Activated CD8-positive, alpha-beta T cell treated with anti-CD3 and anti-CD28 coated beads for 36 hours (primary cell): ENCODE measurements at regions not wholly inside any gene's neighbourhood (a gene's known extent, or its start where the extent isn't known, plus 50 kb on each side); places are given as distances from the start of the nearest gene placed in this dataset.

Experiments
- ATAC-seq: fragments of 200-7000 bp; cut with Tn5 transposase; one replicate; pipeline ENCODE4 v1.10.0; 2021; ENCODE audit warnings: mild to moderate bottlenecking, moderate library complexity
- CTCF ChIA-PET: fragments of 350-600 bp; sonication (Branson Sonifier 250); formaldehyde crosslinking; loops from one replicate; lab custom pipeline; 2021; ENCODE audit warnings: antibody characterized with exemption; lab: Charles Lee
- POLR2A ChIA-PET: fragments of 350-600 bp; sonication (Branson Sonifier 250); formaldehyde crosslinking; loops from one replicate; lab custom pipeline; 2021; ENCODE audit warnings: antibody characterized with exemption; lab: Charles Lee
- DNase-seq: peaks from one replicate; pipeline ENCODE4 v3.0.0-alpha.2; 2020
- H3K27ac Mint-ChIP-seq: one replicate; pipeline ENCODE4 v1.8.0; 2021; ENCODE audit warnings: mild to moderate bottlenecking, mixed read lengths
- H3K27me3 Mint-ChIP-seq: one replicate; pipeline ENCODE4 v1.8.0; 2021; ENCODE audit warnings: mixed read lengths
- H3K36me3 Mint-ChIP-seq: one replicate; pipeline ENCODE4 v1.8.0; 2021; ENCODE audit warnings: low read depth, mixed read lengths
- H3K4me1 Mint-ChIP-seq: one replicate; pipeline ENCODE4 v1.8.0; 2021; ENCODE audit warnings: low read depth, mixed read lengths
- H3K4me3 Mint-ChIP-seq: one replicate; pipeline ENCODE4 v1.8.0; 2021; ENCODE audit warnings: mild to moderate bottlenecking, moderate library complexity, mixed read lengths
- H3K9me3 Mint-ChIP-seq: one replicate; pipeline ENCODE4 v1.8.0; 2021; ENCODE audit warnings: mixed read lengths
- intact Hi-C: fragments of 100-400 bp; cut with micrococcal nuclease; formaldehyde crosslinking; loops from one replicate; pipeline ENCODE4 v1.10.0; 2022
- TF ChIP-seq, protein P1 (sequence below): fragments of 200-600 bp; IDR thresholded peaks from one replicate; pipeline ENCODE4 v1.8.0; 2022; ENCODE audit warnings: antibody characterized with exemption, mild to moderate bottlenecking

DNA sequence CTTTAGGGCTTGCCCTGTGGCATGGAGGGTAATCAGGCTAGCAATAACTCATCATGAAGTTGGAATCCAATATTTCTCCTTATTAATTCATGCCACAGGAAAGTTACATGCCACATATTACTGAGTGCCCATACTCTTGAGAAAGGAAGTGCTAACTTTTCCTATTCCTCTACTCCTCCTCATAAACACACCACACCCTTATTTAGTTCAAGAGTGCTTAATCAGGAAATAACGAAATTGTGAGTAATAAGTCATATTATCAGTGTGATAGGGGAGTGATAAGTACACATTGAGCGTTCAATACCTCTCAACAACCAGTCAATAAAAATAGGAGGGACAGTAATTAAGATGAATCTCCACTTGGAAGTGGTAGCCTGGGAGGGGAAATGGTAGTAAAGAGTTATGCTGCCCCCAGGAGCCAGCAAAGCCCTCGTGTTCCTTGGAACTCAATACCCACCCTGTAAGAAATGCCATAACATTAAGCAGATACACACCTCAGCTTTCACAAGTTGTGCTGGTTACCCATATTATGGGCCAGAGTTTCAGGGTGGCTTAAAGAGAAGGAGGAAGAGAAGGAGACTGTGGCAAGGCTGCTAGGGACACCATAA is 410.0 kb upstream of the NR3C2 start:
- TF ChIP-seq, protein P1, sequence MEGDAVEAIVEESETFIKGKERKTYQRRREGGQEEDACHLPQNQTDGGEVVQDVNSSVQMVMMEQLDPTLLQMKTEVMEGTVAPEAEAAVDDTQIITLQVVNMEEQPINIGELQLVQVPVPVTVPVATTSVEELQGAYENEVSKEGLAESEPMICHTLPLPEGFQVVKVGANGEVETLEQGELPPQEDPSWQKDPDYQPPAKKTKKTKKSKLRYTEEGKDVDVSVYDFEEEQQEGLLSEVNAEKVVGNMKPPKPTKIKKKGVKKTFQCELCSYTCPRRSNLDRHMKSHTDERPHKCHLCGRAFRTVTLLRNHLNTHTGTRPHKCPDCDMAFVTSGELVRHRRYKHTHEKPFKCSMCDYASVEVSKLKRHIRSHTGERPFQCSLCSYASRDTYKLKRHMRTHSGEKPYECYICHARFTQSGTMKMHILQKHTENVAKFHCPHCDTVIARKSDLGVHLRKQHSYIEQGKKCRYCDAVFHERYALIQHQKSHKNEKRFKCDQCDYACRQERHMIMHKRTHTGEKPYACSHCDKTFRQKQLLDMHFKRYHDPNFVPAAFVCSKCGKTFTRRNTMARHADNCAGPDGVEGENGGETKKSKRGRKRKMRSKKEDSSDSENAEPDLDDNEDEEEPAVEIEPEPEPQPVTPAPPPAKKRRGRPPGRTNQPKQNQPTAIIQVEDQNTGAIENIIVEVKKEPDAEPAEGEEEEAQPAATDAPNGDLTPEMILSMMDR = no peak
- ChIA-PET CTCF (no interaction called here), POLR2A (no interaction called here)
- H3K4me3 Mint-ChIP-seq = no peak overlapping the region
- H3K36me3 Mint-ChIP-seq = no peaks in the 10 kb centered on the region
- no peak for DNase-seq
- intact Hi-C loops = no loop called here
- ATAC-seq = no peak
- no peak overlapping the region for H3K27ac Mint-ChIP-seq
- peaks cover 5% of the 10 kb centered on the region for H3K9me3 Mint-ChIP-seq
- no peaks in the 10 kb centered on the region for H3K27me3 Mint-ChIP-seq
- no peaks in the 10 kb centered on the region for H3K4me1 Mint-ChIP-seq

DNA sequence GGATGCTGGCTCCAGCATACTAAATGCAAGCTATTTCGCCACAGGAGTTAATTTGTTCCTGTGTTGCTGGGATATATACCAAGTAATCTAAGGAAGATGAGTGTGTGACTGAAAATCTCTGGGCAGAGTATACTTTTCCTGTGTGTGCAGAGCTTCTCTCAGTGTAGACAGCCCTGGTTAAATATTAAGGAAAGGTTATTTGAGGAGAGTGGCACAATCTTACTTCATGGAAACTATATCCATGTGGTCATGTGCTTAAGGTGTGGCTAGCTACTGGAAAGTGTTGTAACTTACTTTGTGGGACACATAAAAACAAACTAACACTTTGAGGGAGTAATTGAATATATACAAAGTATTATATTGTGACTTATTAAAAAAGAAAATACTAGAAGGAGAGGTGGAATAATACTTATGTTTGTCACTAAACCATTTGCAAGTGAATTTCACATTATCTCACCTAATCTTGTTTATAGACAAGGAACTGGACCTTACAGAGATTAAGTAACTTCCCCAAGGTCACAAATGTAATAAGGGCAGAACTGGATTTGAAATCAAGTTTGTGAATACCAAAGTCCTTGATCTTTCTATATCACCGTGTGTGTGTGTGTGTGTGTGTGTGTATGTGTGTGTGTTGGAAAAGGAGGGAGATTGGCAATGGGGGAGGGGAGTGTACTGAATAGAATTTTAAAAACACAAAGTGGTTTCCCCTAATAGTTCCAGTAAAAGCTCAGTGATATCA is 408.2 kb upstream of the NR3C2 start:
- TF ChIP-seq, protein P1 = no peak
- ChIA-PET CTCF (no interaction called here), POLR2A (no interaction called here)
- Mint-ChIP-seq H3K4me3 (no peak overlapping the region), H3K9me3 (peaks cover 1% of the 10 kb centered on the region), H3K36me3 (no peaks in the 10 kb centered on the region), H3K27me3 (no peaks in the 10 kb centered on the region), H3K4me1 (no peaks in the 10 kb centered on the region), H3K27ac (no peak overlapping the region)
- no peak for DNase-seq
- no peak for ATAC-seq
- intact Hi-C loops = no loop called here

DNA sequence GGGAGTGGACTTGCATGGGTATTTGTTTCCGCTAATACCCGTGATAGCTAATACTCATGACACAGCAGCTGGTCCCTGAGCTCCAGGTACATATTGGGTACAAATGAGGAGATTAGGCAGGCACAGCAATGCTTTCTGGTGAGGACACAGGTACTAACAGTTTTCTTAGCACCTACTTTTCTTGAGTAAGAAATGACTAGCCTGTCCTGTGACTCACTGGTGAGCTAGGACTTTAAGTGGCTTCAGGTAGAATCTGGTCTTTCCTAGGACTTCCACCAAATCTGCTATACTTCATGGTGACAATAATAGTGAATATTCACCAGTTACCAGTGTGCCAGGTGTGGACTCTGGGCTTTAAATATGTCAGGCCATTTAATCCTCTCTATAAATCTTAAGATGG is 407.4 kb upstream of the NR3C2 start:
- CTCF ChIA-PET = no interaction called here
- TF ChIP-seq, protein P1 = no peak
- H3K9me3 Mint-ChIP-seq = no peaks in the 10 kb centered on the region

GRCh38 chr4:148847544-148848255 is 405.5 kb upstream of the NR3C2 start:
- H3K4me3 Mint-ChIP-seq = no peak overlapping the region
- no peak for ATAC-seq
- TF ChIP-seq, protein P1 = no peak
- no peak overlapping the region for H3K27ac Mint-ChIP-seq
- H3K4me1 Mint-ChIP-seq = no peaks in the 10 kb centered on the region
- H3K36me3 Mint-ChIP-seq = no peaks in the 10 kb centered on the region
- intact Hi-C loops = no loop called here
- no peak for DNase-seq
- POLR2A ChIA-PET = no interaction called here
- peaks cover 5% of the 10 kb centered on the region for H3K27me3 Mint-ChIP-seq
- no peaks in the 10 kb centered on the region for H3K9me3 Mint-ChIP-seq
- CTCF ChIA-PET = no interaction called here

More for the DNA sequence above, 407.4 kb upstream of the NR3C2 start:
- POLR2A ChIA-PET = no interaction called here
- intact Hi-C loops = no loop called here
- Mint-ChIP-seq H3K36me3 (no peaks in the 10 kb centered on the region), H3K27ac (no peak overlapping the region), H3K4me1 (no peaks in the 10 kb centered on the region), H3K4me3 (no peak overlapping the region), H3K27me3 (no peaks in the 10 kb centered on the region)
- no peak for ATAC-seq
- DNase-seq = no peak

- TF ChIP-seq, protein P1 = no peak
- CTCF ChIA-PET = no interaction called here
- no peaks in the 10 kb centered on the region for H3K36me3 Mint-ChIP-seq
- POLR2A ChIA-PET = no interaction called here
- H3K27me3 Mint-ChIP-seq = peaks cover 6% of the 10 kb centered on the region
- ATAC-seq (no peak), DNase-seq (no peak)
- H3K4me3 Mint-ChIP-seq = no peak overlapping the region
- no peak overlapping the region for H3K27ac Mint-ChIP-seq
- intact Hi-C loops = no loop called here
- no peaks in the 10 kb centered on the region for H3K4me1 Mint-ChIP-seq
- no peaks in the 10 kb centered on the region for H3K9me3 Mint-ChIP-seq
Observed at GRCh38 chr4:148845609-148846008, 403.4 kb upstream of the NR3C2 start.
